BLaER1 treated with 17β-estradiol and CSF1 and Interleukin-3, amounts not matched to agents 10 nM and 100 nM (cell line): ENCODE measurements at regions not wholly inside any gene's neighbourhood (a gene's known extent, or its start where the extent isn't known, plus 50 kb on each side); places are given as distances from the start of the nearest gene placed in this dataset.
"Not testable (repeated sequence)": the region's sequence is repeated elsewhere in the genome, so short reads cannot be mapped to it uniquely, and the experiment has no call there.

Experiments
- H3K27ac ChIP-seq, 11 experiments: shearing (Covaris generic); formaldehyde crosslinking; 2 replicates each; pipeline ENCODE4 v1.8.1; 2022
- H3K27me3 ChIP-seq, 11 experiments: shearing (Covaris generic); formaldehyde crosslinking; 2 replicates each; pipeline ENCODE4 v1.8.1; 2022
- H3K36me3 ChIP-seq, 11 experiments: shearing (Covaris generic); formaldehyde crosslinking; 2 replicates each; pipeline ENCODE4 v1.8.1; 2022
- H3K4me1 ChIP-seq, 10 experiments: shearing (Covaris generic); formaldehyde crosslinking; 2 replicates each; pipeline ENCODE4 v1.8.1; 2022
- H3K4me2 ChIP-seq, 11 experiments: shearing (Covaris generic); formaldehyde crosslinking; 2 replicates each; pipeline ENCODE4 v1.8.1; 2022
- H3K4me3 ChIP-seq, 10 experiments: shearing (Covaris generic); formaldehyde crosslinking; 2 replicates each; pipeline ENCODE4 v1.8.1; 2022
- H3K9ac ChIP-seq, 11 experiments: shearing (Covaris generic); formaldehyde crosslinking; 2 replicates each; pipeline ENCODE4 v1.8.1; 2022
- H3K9me3 ChIP-seq, 11 experiments: shearing (Covaris generic); formaldehyde crosslinking; replicated peaks in 1 of 11; 2 replicates each; pipeline ENCODE4 v1.8.1; 2022
- H4K20me1 ChIP-seq, 11 experiments: shearing (Covaris generic); formaldehyde crosslinking; 2 replicates each; pipeline ENCODE4 v1.8.1; 2022
- Cebpa-rat ChIP-seq, 11 experiments: shearing (Covaris generic); IDR thresholded peaks; 2 replicates each; pipeline ENCODE4 v1.8.1; 2022

- Histone ChIP-seq H3K27ac (no peak overlapping the region), H3K4me2 (no peak overlapping the region), H4K20me1 (no peaks in the 10 kb centered on the region), H3K27me3 (no peaks in the 10 kb centered on the region), H3K36me3 (no peaks in the 10 kb centered on the region), H3K4me1 (no peaks in the 10 kb centered on the region), H3K9me3 (0 out of 22 replicates have a peak, but pooled peaks cover 0 to 7% (median 0%) of the 10 kb centered on the region in 11 experiments), H3K4me3 (no peak overlapping the region), H3K9ac (no peak overlapping the region)
- TF ChIP-seq Cebpa-rat (IDR thresholded peaks at IDR 0.05): no peak
Observed at GRCh38 chr3:191019855-191020254, 157.4 kb upstream of the GMNC start.

GRCh38 chr3:191015960-191016359, 153.5 kb upstream of the GMNC start:
- not testable (repeated sequence) for H4K20me1 ChIP-seq, H3K9ac ChIP-seq, H3K4me3 ChIP-seq, H3K9me3 ChIP-seq, H3K27ac ChIP-seq, H3K4me2 ChIP-seq, H3K36me3 ChIP-seq, H3K4me1 ChIP-seq, H3K27me3 ChIP-seq

GRCh38 chr3:191008074-191008473, 145.6 kb upstream of the GMNC start:
- Histone ChIP-seq H3K9ac (no peak overlapping the region), H3K36me3 (no peaks in the 10 kb centered on the region), H3K4me2 (no peak overlapping the region), H3K4me1 (no peaks in the 10 kb centered on the region), H3K4me3 (no peak overlapping the region), H3K27me3 (no peaks in the 10 kb centered on the region), H4K20me1 (no peaks in the 10 kb centered on the region), H3K27ac (no peak overlapping the region), H3K9me3 (peaks cover 0 to 3% (median 0%) of the 10 kb centered on the region in 11 experiments; a peak in 1 of 22 replicates)
- no peak for TF ChIP-seq Cebpa-rat (IDR thresholded peaks at IDR 0.05)

GRCh38 chr3:191005790-191006189, 143.3 kb upstream of the GMNC start:
- Histone ChIP-seq H4K20me1 (no peaks in the 10 kb centered on the region), H3K4me1 (no peaks in the 10 kb centered on the region), H3K27ac (no peak overlapping the region), H3K4me3 (no peak overlapping the region), H3K4me2 (no peak overlapping the region), H3K9ac (no peak overlapping the region), H3K27me3 (no peaks in the 10 kb centered on the region), H3K36me3 (no peaks in the 10 kb centered on the region), H3K9me3 (peaks cover 0 to 2% (median 0%) of the 10 kb centered on the region in 11 experiments; a peak in 1 of 22 replicates)
- no peak for TF ChIP-seq Cebpa-rat (IDR thresholded peaks at IDR 0.05)

- no peaks in the 10 kb centered on the region for H3K9me3 ChIP-seq
- no peaks in the 10 kb centered on the region for H3K36me3 ChIP-seq
- no peak overlapping the region for H3K4me3 ChIP-seq
- H3K27ac ChIP-seq: no peak overlapping the region
- H3K4me1 ChIP-seq: no peaks in the 10 kb centered on the region
- no peaks in the 10 kb centered on the region for H4K20me1 ChIP-seq
- no peak overlapping the region for H3K4me2 ChIP-seq
- no peaks in the 10 kb centered on the region for H3K27me3 ChIP-seq
- H3K9ac ChIP-seq: no peak overlapping the region
- TF ChIP-seq Cebpa-rat (IDR thresholded peaks at IDR 0.05): no peak
Observed at GRCh38 chr3:191003742-191004141, 141.2 kb upstream of the GMNC start.

DNA sequence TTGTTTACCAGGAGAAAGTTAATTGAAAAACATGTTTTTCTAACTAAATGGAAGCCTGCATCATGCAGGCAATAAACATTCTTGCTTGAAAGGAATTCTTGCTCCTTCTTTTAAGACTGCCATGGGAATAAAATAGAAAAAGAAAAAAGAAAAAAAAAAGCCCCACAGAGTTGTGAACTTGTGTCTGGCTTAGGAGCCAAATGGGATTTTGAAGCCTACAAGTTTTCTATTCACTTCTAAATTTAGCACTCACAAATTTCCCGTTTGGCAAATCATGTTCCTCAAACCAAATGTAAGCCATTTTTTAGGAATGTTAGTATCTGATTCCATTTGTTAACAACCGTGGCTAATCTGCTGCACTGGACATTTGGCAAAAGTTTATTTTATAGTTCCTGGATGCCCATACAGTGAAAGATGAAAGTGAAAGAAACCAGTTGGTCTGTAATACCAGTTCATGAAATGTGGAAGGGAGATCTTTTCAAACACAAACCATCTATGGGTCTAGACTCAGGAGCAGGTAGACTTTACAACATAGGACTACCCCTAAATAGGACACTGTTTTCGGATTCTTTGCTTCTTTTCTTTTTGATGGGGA, 133.8 kb upstream of the GMNC start:
- Histone ChIP-seq H3K36me3 (no peaks in the 10 kb centered on the region), H3K4me3 (no peak overlapping the region), H3K9me3 (no peaks in the 10 kb centered on the region), H4K20me1 (no peaks in the 10 kb centered on the region), H3K4me2 (no peak overlapping the region), H3K27me3 (no peaks in the 10 kb centered on the region), H3K9ac (no peak overlapping the region), H3K27ac (no peak overlapping the region), H3K4me1 (no peaks in the 10 kb centered on the region)
- TF ChIP-seq Cebpa-rat (IDR thresholded peaks at IDR 0.05): no peak

DNA sequence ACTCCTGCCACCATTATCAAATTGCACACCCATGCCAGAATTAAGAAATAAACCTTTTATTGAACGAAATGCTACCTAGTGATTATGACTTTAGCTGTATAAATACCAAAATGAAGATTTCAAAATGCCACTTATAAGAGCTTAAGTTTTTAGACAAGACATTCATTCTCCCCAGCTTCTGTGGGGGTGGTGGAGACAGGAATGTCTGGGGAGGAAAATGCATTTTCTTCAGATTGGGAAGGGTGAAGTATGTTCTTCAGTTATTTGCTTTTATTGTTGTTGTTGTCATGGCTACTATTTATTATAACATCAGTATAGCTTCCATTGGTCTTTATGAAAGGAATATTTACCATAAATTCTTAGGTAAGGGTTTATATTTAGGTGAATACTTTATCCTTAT, 132.7 kb upstream of the GMNC start:
- Histone ChIP-seq H3K27me3 (no peaks in the 10 kb centered on the region), H3K27ac (no peak overlapping the region), H3K36me3 (no peaks in the 10 kb centered on the region), H4K20me1 (no peaks in the 10 kb centered on the region), H3K9ac (no peak overlapping the region), H3K4me2 (no peak overlapping the region), H3K9me3 (no peaks in the 10 kb centered on the region), H3K4me1 (no peaks in the 10 kb centered on the region), H3K4me3 (no peak overlapping the region)
- TF ChIP-seq Cebpa-rat (IDR thresholded peaks at IDR 0.05): no peak

DNA sequence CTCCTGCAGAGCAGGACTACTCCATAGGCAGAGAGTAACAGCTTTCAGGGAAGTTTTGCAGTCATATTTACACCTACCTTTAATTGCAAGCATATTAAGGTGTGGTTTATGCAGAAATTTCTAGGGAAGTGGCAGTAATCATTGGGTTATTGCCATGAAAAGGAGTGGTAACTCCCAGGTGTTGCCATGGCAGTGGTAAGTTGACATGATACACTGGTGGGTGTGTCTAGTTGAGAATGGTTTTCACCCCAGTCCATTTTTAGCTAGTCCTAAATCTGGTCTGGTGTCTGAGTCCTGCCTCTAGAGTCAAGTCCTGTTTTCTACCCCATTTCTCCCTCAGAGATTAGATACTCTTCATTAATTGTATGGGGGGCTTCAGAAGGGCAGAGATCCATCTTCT, 128.4 kb upstream of the GMNC start:
- no peak overlapping the region for H3K4me2 ChIP-seq
- peaks cover 20 to 35% (median 28%) of the 10 kb centered on the region in 11 experiments for H3K9me3 ChIP-seq
- no peaks in the 10 kb centered on the region for H3K27me3 ChIP-seq
- no peaks in the 10 kb centered on the region for H3K4me1 ChIP-seq
- TF ChIP-seq Cebpa-rat (IDR thresholded peaks at IDR 0.05): no peak
- no peak overlapping the region for H3K9ac ChIP-seq
- H3K36me3 ChIP-seq: peaks cover 0 to 9% (median 0%) of the 10 kb centered on the region in 11 experiments; a peak in 2 of 22 replicates
- H3K27ac ChIP-seq: no peak overlapping the region
- H3K4me3 ChIP-seq: no peak overlapping the region
- no peaks in the 10 kb centered on the region for H4K20me1 ChIP-seq

GRCh38 chr3:190989218-190989617, 126.7 kb upstream of the GMNC start:
- Histone ChIP-seq H3K9ac (no peak overlapping the region), H3K36me3 (peaks cover 0 to 9% (median 0%) of the 10 kb centered on the region in 11 experiments; a peak in 2 of 22 replicates), H4K20me1 (no peaks in the 10 kb centered on the region), H3K27me3 (no peaks in the 10 kb centered on the region), H3K4me3 (no peak overlapping the region; a peak in 1 of 20 replicates), H3K27ac (no peak overlapping the region), H3K4me1 (peaks cover 0 to 6% (median 6%) of the 10 kb centered on the region in 10 experiments; a peak in 16 of 20 replicates), H3K4me2 (no peak overlapping the region), H3K9me3 (peaks cover 20 to 40% (median 28%) of the 10 kb centered on the region in 11 experiments)
- no peak for TF ChIP-seq Cebpa-rat (IDR thresholded peaks at IDR 0.05)

GRCh38 chr3:190988102-190988501, 125.6 kb upstream of the GMNC start:
- H4K20me1 ChIP-seq: no peaks in the 10 kb centered on the region
- no peak overlapping the region for H3K9ac ChIP-seq
- no peak overlapping the region for H3K4me2 ChIP-seq
- peaks cover 8 to 17% (median 16%) of the 10 kb centered on the region in 10 experiments for H3K4me1 ChIP-seq
- TF ChIP-seq Cebpa-rat (IDR thresholded peaks at IDR 0.05): no peak
- H3K27me3 ChIP-seq: no peaks in the 10 kb centered on the region
- no peak overlapping the region for H3K4me3 ChIP-seq
- peaks cover 20 to 40% (median 28%) of the 10 kb centered on the region in 11 experiments for H3K9me3 ChIP-seq
- peaks cover 0 to 9% (median 0%) of the 10 kb centered on the region in 11 experiments; a peak in 2 of 22 replicates for H3K36me3 ChIP-seq
- H3K27ac ChIP-seq: no peak overlapping the region
